SU-DHL-6 (cell line): ENCODE measurements at regions not wholly inside any gene's neighbourhood (a gene's known extent, or its start where the extent isn't known, plus 50 kb on each side); places are given as distances from the start of the nearest gene placed in this dataset.

Experiments used
- H2AFZ ChIP-seq: fragments of 200-600 bp; sonication (generic); 2 replicates; pipeline ENCODE4 v1.6.1; 2014; ENCODE audit warnings: low read depth, mild to moderate bottlenecking, moderate library complexity, mixed read lengths, antibody characterized with exemption, low read length; ENCODE audit not compliant: severe bottlenecking
- H3F3A ChIP-seq: fragments of 200-600 bp; shearing (Covaris generic); 2 replicates; pipeline ENCODE4 v1.6.0; 2016; ENCODE audit warnings: antibody characterized with exemption, mild to moderate bottlenecking; ENCODE audit not compliant: insufficient read depth
- H3K27ac ChIP-seq: fragments of 200-600 bp; sonication (generic); 2 replicates; pipeline ENCODE4 v1.5.1; 2016; ENCODE audit warnings: low read depth, mild to moderate bottlenecking, low read length, moderate library complexity, mixed read lengths
- H3K27me3 ChIP-seq: fragments of 200-600 bp; sonication (generic), shearing (Covaris generic); 2 replicates; pipeline ENCODE4 v1.6.0; 2014; ENCODE audit warnings: mild to moderate bottlenecking, low read length
- H3K36me3 ChIP-seq: fragments of 200-600 bp; sonication (generic); 2 replicates; pipeline ENCODE4 v1.6.1; 2014; ENCODE audit warnings: mild to moderate bottlenecking, low read length, mixed read lengths
- H3K4me2 ChIP-seq: fragments of 300-600, 200-600 bp; shearing (Covaris generic), sonication (generic); 2 replicates; pipeline ENCODE4 v1.6.0; 2014; ENCODE audit warnings: low read length, low read depth, mild to moderate bottlenecking; ENCODE audit not compliant: poor library complexity, severe bottlenecking
- H3K4me3 ChIP-seq: fragments of 200-600 bp; sonication (generic); 2 replicates; pipeline ENCODE4 v1.5.1; 2014; ENCODE audit warnings: antibody characterized with exemption, low read length, mild to moderate bottlenecking, mixed read lengths; ENCODE audit not compliant: insufficient read depth, poor library complexity, severe bottlenecking
- H3K79me2 ChIP-seq: fragments of 200-600 bp; sonication (generic); 2 replicates; pipeline ENCODE4 v1.6.1; 2014; ENCODE audit warnings: mild to moderate bottlenecking, low read length, moderate library complexity; ENCODE audit not compliant: insufficient read depth
- H3K9ac ChIP-seq: fragments of 200-600 bp; sonication (generic); 2 replicates; pipeline ENCODE4 v1.7.0; 2014; ENCODE audit warnings: mild to moderate bottlenecking, low read length
- H3K9me2 ChIP-seq: fragments of 200-600 bp; sonication (generic); replicated peaks from 2 replicates; pipeline ENCODE4 v1.6.1; 2014; ENCODE audit warnings: low read length; ENCODE audit not compliant: insufficient read depth
- H3K9me3 ChIP-seq: fragments of 200-600 bp; sonication (generic); 2 replicates; pipeline ENCODE4 v1.6.1; 2014; ENCODE audit warnings: low read length, mixed read lengths; ENCODE audit not compliant: insufficient read depth
- H4K20me1 ChIP-seq: fragments of 200-600 bp; sonication (generic); 2 replicates; pipeline ENCODE4 v1.6.1; 2014; ENCODE audit warnings: low read depth, mild to moderate bottlenecking, antibody characterized with exemption, low read length, moderate library complexity, mixed read lengths
- EZH2phosphoT487 ChIP-seq: fragments of 200-600 bp; sonication (generic), shearing (Covaris generic); conservative IDR thresholded peaks from 2 replicates; pipeline ENCODE4 v1.6.1; 2018; ENCODE audit warnings: mild to moderate bottlenecking, antibody characterized with exemption, low read length, moderate library complexity, mixed read lengths
- TF ChIP-seq, protein P1 (sequence below): fragments of 200-600 bp; sonication (generic); IDR thresholded peaks from one replicate; pipeline ENCODE4 v1.5.1; 2017; ENCODE audit warnings: antibody characterized with exemption, mild to moderate bottlenecking, low read length, moderate library complexity; ENCODE audit not compliant: insufficient read depth, poor library complexity, severe bottlenecking

DNA sequence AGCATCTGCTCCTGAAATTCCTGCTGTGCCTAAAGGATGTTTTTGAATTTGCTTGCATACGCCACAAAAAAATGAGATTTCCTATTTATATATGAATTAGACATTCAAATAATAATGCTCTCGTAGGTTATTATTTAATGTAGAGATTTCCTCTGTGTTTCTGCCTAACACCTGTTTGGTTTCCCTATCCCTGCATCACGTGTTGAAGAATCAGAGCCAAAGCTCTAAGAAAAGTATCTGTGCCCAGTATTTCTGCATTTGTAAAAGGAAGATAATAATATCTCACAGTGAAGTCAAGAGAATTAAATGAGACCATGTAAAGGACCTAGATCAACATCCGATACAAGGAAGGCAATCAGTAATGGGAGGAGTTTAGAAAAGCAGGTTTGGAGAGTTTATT is 179.5 kb downstream of the HNRNPD start:
- no peak overlapping the region for H2AFZ ChIP-seq

DNA sequence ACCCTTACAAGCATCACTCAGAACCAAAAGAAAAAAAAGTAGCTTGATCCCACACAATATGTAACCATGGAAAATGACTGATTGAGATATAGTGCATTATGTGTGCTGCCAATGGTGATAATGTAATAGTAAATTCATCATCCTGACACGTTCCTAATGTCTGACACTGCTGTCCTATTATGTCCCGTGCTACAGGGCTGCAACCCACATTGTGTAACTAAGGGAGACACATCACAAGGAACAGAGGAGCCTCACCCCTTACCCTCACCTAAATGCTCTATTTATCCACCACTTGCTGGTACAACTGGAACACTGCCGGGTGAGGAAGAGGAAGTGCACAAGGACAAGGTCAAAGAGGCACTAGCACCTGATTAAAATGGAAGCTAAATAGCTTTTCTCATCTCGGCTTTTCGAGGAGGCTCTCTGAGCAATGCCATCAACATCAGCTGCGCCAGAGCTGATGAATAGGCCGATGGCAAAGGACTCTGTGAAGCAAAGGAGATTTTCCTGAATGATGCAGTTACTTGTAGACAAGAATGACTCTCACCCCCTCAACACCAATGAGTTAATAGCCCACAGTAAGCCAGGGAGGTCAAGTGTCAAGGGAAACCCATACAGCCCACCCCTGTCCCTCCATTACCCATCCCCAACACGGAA is 181.6 kb downstream of the HNRNPD start:
- Histone ChIP-seq H3K4me2 (no peak overlapping the region), H3K9me3 (no peaks in the 10 kb centered on the region), H3K27me3 (no peaks in the 10 kb centered on the region), H3K4me3 (no peak overlapping the region), H3K36me3 (no peaks in the 10 kb centered on the region), H3K79me2 (no peaks in the 10 kb centered on the region), H2AFZ (no peak overlapping the region), H4K20me1 (no peaks in the 10 kb centered on the region), H3K27ac (no peak overlapping the region), H3F3A (no peaks in the 10 kb centered on the region), H3K9ac (no peak overlapping the region), H3K9me2 (no peaks in the 10 kb centered on the region)
- TF ChIP-seq, protein P1, sequence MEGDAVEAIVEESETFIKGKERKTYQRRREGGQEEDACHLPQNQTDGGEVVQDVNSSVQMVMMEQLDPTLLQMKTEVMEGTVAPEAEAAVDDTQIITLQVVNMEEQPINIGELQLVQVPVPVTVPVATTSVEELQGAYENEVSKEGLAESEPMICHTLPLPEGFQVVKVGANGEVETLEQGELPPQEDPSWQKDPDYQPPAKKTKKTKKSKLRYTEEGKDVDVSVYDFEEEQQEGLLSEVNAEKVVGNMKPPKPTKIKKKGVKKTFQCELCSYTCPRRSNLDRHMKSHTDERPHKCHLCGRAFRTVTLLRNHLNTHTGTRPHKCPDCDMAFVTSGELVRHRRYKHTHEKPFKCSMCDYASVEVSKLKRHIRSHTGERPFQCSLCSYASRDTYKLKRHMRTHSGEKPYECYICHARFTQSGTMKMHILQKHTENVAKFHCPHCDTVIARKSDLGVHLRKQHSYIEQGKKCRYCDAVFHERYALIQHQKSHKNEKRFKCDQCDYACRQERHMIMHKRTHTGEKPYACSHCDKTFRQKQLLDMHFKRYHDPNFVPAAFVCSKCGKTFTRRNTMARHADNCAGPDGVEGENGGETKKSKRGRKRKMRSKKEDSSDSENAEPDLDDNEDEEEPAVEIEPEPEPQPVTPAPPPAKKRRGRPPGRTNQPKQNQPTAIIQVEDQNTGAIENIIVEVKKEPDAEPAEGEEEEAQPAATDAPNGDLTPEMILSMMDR: no peak
- TF ChIP-seq EZH2phosphoT487: no peak

More for the DNA sequence above, 179.5 kb downstream of the HNRNPD start:
- Histone ChIP-seq H4K20me1 (no peaks in the 10 kb centered on the region), H3K4me3 (no peak overlapping the region), H3K27me3 (no peaks in the 10 kb centered on the region), H3K79me2 (no peaks in the 10 kb centered on the region), H3K4me2 (no peak overlapping the region), H3K27ac (no peak overlapping the region), H3K9ac (no peak overlapping the region), H3K9me2 (no peaks in the 10 kb centered on the region), H3K36me3 (no peaks in the 10 kb centered on the region), H3F3A (no peaks in the 10 kb centered on the region), H3K9me3 (no peaks in the 10 kb centered on the region)
- TF ChIP-seq, protein P1: no peak

DNA sequence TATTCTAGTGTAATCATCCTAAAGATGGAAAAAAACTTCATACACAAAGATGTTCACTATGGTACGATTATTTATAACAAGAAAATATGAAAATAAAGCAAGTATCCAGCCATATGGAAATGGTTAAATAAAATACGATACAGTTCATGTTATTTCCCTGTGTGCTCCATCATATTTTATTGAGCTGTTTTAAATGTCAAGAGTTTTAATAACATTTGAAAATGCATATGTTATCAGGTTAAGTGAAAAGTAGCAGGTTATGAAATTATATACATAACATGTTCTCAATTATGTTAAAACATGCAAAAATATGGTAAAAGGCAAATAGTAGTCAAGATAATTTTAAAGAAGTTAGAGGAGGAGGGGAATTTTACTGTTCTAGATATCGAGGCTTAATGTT is 192.0 kb downstream of the HNRNPD start:
- H3K9me3 ChIP-seq: no peaks in the 10 kb centered on the region
- TF ChIP-seq, protein P1: no peak
- TF ChIP-seq EZH2phosphoT487: no peak
- H3K4me3 ChIP-seq: no peak overlapping the region
- no peaks in the 10 kb centered on the region for H3F3A ChIP-seq
- no peak overlapping the region for H2AFZ ChIP-seq
- H4K20me1 ChIP-seq: no peaks in the 10 kb centered on the region
- no peaks in the 10 kb centered on the region for H3K36me3 ChIP-seq
- H3K79me2 ChIP-seq: no peaks in the 10 kb centered on the region
- no peak overlapping the region for H3K27ac ChIP-seq
- H3K9me2 ChIP-seq: no peaks in the 10 kb centered on the region
- no peak overlapping the region for H3K9ac ChIP-seq
- H3K27me3 ChIP-seq: no peaks in the 10 kb centered on the region
- no peak overlapping the region for H3K4me2 ChIP-seq
